ENCODE measurements at regions not wholly inside any gene's neighbourhood (a gene's known extent, or its start where the extent isn't known, plus 50 kb on each side); places are given as distances from the start of the nearest gene placed in this dataset.

DNA sequence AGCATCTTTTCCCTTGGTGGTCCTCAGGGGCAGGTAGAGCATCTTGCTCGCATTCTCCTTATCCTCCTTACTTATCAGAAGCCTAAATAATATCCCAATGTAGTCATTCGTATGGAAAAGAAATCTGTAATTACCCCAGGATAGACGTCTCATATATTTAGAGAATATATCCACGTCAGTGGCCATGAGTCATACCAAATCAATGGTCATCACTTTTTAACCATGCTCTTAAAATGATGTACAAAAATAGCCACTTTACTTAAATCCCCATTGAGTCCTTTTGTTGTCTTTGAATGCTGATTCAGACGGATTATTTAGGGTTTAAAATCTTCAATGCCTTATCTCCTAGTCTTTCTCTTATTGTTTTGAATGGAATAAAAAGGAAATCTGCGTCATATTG, 231.7 kb upstream of the STXBP5 start (continued):
- TF ChIP-seq, protein P1, sequence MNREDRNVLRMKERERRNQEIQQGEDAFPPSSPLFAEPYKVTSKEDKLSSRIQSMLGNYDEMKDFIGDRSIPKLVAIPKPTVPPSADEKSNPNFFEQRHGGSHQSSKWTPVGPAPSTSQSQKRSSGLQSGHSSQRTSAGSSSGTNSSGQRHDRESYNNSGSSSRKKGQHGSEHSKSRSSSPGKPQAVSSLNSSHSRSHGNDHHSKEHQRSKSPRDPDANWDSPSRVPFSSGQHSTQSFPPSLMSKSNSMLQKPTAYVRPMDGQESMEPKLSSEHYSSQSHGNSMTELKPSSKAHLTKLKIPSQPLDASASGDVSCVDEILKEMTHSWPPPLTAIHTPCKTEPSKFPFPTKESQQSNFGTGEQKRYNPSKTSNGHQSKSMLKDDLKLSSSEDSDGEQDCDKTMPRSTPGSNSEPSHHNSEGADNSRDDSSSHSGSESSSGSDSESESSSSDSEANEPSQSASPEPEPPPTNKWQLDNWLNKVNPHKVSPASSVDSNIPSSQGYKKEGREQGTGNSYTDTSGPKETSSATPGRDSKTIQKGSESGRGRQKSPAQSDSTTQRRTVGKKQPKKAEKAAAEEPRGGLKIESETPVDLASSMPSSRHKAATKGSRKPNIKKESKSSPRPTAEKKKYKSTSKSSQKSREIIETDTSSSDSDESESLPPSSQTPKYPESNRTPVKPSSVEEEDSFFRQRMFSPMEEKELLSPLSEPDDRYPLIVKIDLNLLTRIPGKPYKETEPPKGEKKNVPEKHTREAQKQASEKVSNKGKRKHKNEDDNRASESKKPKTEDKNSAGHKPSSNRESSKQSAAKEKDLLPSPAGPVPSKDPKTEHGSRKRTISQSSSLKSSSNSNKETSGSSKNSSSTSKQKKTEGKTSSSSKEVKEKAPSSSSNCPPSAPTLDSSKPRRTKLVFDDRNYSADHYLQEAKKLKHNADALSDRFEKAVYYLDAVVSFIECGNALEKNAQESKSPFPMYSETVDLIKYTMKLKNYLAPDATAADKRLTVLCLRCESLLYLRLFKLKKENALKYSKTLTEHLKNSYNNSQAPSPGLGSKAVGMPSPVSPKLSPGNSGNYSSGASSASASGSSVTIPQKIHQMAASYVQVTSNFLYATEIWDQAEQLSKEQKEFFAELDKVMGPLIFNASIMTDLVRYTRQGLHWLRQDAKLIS (CRISPR knock-in tag; IDR thresholded peaks at IDR 0.05; ENCODE audit: borderline replicate concordance), result no peak
- TF ChIP-seq, protein P2, sequence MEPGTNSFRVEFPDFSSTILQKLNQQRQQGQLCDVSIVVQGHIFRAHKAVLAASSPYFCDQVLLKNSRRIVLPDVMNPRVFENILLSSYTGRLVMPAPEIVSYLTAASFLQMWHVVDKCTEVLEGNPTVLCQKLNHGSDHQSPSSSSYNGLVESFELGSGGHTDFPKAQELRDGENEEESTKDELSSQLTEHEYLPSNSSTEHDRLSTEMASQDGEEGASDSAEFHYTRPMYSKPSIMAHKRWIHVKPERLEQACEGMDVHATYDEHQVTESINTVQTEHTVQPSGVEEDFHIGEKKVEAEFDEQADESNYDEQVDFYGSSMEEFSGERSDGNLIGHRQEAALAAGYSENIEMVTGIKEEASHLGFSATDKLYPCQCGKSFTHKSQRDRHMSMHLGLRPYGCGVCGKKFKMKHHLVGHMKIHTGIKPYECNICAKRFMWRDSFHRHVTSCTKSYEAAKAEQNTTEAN (CRISPR knock-in tag; IDR thresholded peaks at IDR 0.05), result no peak

DNA sequence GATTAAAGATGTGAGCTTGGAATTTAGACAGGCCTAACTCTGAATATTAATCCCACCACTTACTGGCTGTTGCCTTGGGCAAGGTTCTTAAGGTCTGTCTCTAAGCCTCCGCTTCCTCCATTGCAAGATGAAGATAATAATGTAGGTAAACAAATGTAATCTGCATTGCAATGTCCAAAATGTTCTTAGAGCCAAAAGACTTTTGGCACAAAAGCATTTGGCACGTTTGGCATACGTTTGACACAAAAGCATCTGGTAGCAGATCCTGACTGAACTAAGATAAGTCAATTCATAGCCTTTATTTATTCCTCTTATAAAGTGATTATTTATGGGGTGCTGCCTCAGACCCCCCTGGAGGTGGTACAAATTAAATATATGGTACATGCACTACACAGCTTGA, 229.9 kb upstream of the STXBP5 start:
- no peak overlapping the region for H3K27ac Mint-ChIP-seq
- no peaks in the 10 kb centered on the region for H3K36me3 Mint-ChIP-seq
- H3K9me3 Mint-ChIP-seq, result no peaks in the 10 kb centered on the region
- no peaks in the 10 kb centered on the region for H3K4me1 Mint-ChIP-seq
- no peak for ATAC-seq
- H3K27me3 Mint-ChIP-seq (ENCODE audit: low read depth), result no peaks in the 10 kb centered on the region
- TF ChIP-seq, protein P3, sequence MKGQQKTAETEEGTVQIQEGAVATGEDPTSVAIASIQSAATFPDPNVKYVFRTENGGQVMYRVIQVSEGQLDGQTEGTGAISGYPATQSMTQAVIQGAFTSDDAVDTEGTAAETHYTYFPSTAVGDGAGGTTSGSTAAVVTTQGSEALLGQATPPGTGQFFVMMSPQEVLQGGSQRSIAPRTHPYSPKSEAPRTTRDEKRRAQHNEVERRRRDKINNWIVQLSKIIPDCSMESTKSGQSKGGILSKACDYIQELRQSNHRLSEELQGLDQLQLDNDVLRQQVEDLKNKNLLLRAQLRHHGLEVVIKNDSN (CRISPR knock-in tag; IDR thresholded peaks at IDR 0.05), result no peak
- no peak for TF ChIP-seq TEAD1 (CRISPR knock-in tag; IDR thresholded peaks at IDR 0.05)
- no peak for TF ChIP-seq FOXK1 (CRISPR knock-in tag; IDR thresholded peaks at IDR 0.05)
- TF ChIP-seq, protein P4, sequence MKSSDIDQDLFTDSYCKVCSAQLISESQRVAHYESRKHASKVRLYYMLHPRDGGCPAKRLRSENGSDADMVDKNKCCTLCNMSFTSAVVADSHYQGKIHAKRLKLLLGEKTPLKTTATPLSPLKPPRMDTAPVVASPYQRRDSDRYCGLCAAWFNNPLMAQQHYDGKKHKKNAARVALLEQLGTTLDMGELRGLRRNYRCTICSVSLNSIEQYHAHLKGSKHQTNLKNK (CRISPR knock-in tag; IDR thresholded peaks at IDR 0.05), result no peak
- no peak for TF ChIP-seq TP53 (CRISPR knock-in tag; IDR thresholded peaks at IDR 0.05)
- TF ChIP-seq, protein P5, sequence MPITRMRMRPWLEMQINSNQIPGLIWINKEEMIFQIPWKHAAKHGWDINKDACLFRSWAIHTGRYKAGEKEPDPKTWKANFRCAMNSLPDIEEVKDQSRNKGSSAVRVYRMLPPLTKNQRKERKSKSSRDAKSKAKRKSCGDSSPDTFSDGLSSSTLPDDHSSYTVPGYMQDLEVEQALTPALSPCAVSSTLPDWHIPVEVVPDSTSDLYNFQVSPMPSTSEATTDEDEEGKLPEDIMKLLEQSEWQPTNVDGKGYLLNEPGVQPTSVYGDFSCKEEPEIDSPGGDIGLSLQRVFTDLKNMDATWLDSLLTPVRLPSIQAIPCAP (CRISPR knock-in tag; IDR thresholded peaks at IDR 0.05), result no peak
- TF ChIP-seq TCF7 (CRISPR knock-in tag; IDR thresholded peaks at IDR 0.05; ENCODE audit: low read depth), result no peak
- TF ChIP-seq MYBL2 (CRISPR knock-in tag; IDR thresholded peaks at IDR 0.05), result no peak
- TF ChIP-seq, protein P6, sequence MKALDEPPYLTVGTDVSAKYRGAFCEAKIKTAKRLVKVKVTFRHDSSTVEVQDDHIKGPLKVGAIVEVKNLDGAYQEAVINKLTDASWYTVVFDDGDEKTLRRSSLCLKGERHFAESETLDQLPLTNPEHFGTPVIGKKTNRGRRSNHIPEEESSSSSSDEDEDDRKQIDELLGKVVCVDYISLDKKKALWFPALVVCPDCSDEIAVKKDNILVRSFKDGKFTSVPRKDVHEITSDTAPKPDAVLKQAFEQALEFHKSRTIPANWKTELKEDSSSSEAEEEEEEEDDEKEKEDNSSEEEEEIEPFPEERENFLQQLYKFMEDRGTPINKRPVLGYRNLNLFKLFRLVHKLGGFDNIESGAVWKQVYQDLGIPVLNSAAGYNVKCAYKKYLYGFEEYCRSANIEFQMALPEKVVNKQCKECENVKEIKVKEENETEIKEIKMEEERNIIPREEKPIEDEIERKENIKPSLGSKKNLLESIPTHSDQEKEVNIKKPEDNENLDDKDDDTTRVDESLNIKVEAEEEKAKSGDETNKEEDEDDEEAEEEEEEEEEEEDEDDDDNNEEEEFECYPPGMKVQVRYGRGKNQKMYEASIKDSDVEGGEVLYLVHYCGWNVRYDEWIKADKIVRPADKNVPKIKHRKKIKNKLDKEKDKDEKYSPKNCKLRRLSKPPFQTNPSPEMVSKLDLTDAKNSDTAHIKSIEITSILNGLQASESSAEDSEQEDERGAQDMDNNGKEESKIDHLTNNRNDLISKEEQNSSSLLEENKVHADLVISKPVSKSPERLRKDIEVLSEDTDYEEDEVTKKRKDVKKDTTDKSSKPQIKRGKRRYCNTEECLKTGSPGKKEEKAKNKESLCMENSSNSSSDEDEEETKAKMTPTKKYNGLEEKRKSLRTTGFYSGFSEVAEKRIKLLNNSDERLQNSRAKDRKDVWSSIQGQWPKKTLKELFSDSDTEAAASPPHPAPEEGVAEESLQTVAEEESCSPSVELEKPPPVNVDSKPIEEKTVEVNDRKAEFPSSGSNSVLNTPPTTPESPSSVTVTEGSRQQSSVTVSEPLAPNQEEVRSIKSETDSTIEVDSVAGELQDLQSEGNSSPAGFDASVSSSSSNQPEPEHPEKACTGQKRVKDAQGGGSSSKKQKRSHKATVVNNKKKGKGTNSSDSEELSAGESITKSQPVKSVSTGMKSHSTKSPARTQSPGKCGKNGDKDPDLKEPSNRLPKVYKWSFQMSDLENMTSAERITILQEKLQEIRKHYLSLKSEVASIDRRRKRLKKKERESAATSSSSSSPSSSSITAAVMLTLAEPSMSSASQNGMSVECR (CRISPR knock-in tag; IDR thresholded peaks at IDR 0.05; ENCODE audit: borderline replicate concordance), result no peak
- no peak for TF ChIP-seq ELF4 (CRISPR knock-in tag; IDR thresholded peaks at IDR 0.05; ENCODE audit: low read depth)
- TF ChIP-seq KAT7 (CRISPR knock-in tag; IDR thresholded peaks at IDR 0.05; ENCODE audit: borderline replicate concordance), result no peak
- ChIA-PET CTCF (no interaction called here), POLR2A (no interaction called here)
- no peak for DNase-seq (ENCODE audit: low spot score)
- H3K4me3 Mint-ChIP-seq, result no peak overlapping the region

Data from WTC11 (cell line).